ENCODE measurements at regions not wholly inside any gene's neighbourhood (a gene's known extent, or its start where the extent isn't known, plus 50 kb on each side); places are given as distances from the start of the nearest gene placed in this dataset.
"Not testable (repeated sequence)": the region's sequence is repeated elsewhere in the genome, so short reads cannot be mapped to it uniquely, and the experiment has no call there.

GRCh38 chr16:15262212-15262611 is 115.9 kb downstream of the NPIPA5 start:
- H3K4me1 ChIP-seq; H3K9me3 Mint-ChIP-seq (ENCODE audit: unreplicated experiment); BruUV-seq (replicated peaks); DNase-seq; CTCF ChIA-PET; H3K36me3 ChIP-seq (ENCODE audit: control insufficient read depth, insufficient read depth, low read length); H3K27me3 Mint-ChIP-seq (ENCODE audit: insufficient read depth, unreplicated experiment); H3K27me3 ChIP-seq (replicated peaks; ENCODE audit: control insufficient read depth, insufficient read depth, low read length); H3K36me3 Mint-ChIP-seq (ENCODE audit: insufficient read depth, unreplicated experiment); H3K4me3 Mint-ChIP-seq (ENCODE audit: unreplicated experiment); H3K4me3 ChIP-seq (ENCODE audit: low read depth, low read length); intact Hi-C loops (cut with micrococcal nuclease; ENCODE audit: unreplicated experiment); H3K4me1 Mint-ChIP-seq (ENCODE audit: low read depth, unreplicated experiment); H3K9me3 ChIP-seq; H3K27ac Mint-ChIP-seq (ENCODE audit: unreplicated experiment); POLR2A ChIA-PET: not testable (repeated sequence)

GRCh38 chr16:15247971-15248370 is 130.1 kb downstream of the NPIPA5 start:
- H3K4me1 Mint-ChIP-seq (ENCODE audit: low read depth, unreplicated experiment); H3K4me3 Mint-ChIP-seq (ENCODE audit: unreplicated experiment); POLR2A ChIA-PET: not testable (repeated sequence)

GRCh38 chr16:15236674-15237323 is 141.3 kb downstream of the NPIPA5 start:
- H3K4me3 ChIP-seq (ENCODE audit: low read depth, low read length); H3K36me3 ChIP-seq (ENCODE audit: control insufficient read depth, insufficient read depth, low read length); H3K4me1 ChIP-seq; CTCF ChIA-PET; DNase-seq; POLR2A ChIA-PET; intact Hi-C loops (cut with micrococcal nuclease; ENCODE audit: unreplicated experiment); H3K4me3 Mint-ChIP-seq (ENCODE audit: unreplicated experiment); H3K36me3 Mint-ChIP-seq (ENCODE audit: insufficient read depth, unreplicated experiment); BruUV-seq (replicated peaks); H3K9me3 Mint-ChIP-seq (ENCODE audit: unreplicated experiment); H3K27ac Mint-ChIP-seq (ENCODE audit: unreplicated experiment); H3K27me3 ChIP-seq (replicated peaks; ENCODE audit: control insufficient read depth, insufficient read depth, low read length); H3K4me1 Mint-ChIP-seq (ENCODE audit: low read depth, unreplicated experiment); H3K27me3 Mint-ChIP-seq (ENCODE audit: insufficient read depth, unreplicated experiment); H3K9me3 ChIP-seq: not testable (repeated sequence)

More at GRCh38 chr16:15247971-15248370, 130.1 kb downstream of the NPIPA5 start:
- H3K9me3 Mint-ChIP-seq (ENCODE audit: unreplicated experiment); H3K36me3 ChIP-seq (ENCODE audit: control insufficient read depth, insufficient read depth, low read length); H3K9me3 ChIP-seq; H3K4me1 ChIP-seq; H3K27me3 ChIP-seq (replicated peaks; ENCODE audit: control insufficient read depth, insufficient read depth, low read length); intact Hi-C loops (cut with micrococcal nuclease; ENCODE audit: unreplicated experiment); BruUV-seq (replicated peaks); CTCF ChIA-PET; H3K4me3 ChIP-seq (ENCODE audit: low read depth, low read length); H3K36me3 Mint-ChIP-seq (ENCODE audit: insufficient read depth, unreplicated experiment); H3K27ac Mint-ChIP-seq (ENCODE audit: unreplicated experiment); H3K27me3 Mint-ChIP-seq (ENCODE audit: insufficient read depth, unreplicated experiment); DNase-seq: not testable (repeated sequence)

GRCh38 chr16:15235140-15235539 is 141.1 kb upstream of the RRN3 start:
- H3K4me1 Mint-ChIP-seq (ENCODE audit: low read depth, unreplicated experiment); H3K4me1 ChIP-seq; CTCF ChIA-PET; H3K4me3 Mint-ChIP-seq (ENCODE audit: unreplicated experiment); H3K9me3 ChIP-seq; POLR2A ChIA-PET; H3K27me3 Mint-ChIP-seq (ENCODE audit: insufficient read depth, unreplicated experiment); H3K27me3 ChIP-seq (replicated peaks; ENCODE audit: control insufficient read depth, insufficient read depth, low read length); H3K4me3 ChIP-seq (ENCODE audit: low read depth, low read length); H3K36me3 ChIP-seq (ENCODE audit: control insufficient read depth, insufficient read depth, low read length); DNase-seq; H3K36me3 Mint-ChIP-seq (ENCODE audit: insufficient read depth, unreplicated experiment); H3K27ac Mint-ChIP-seq (ENCODE audit: unreplicated experiment); H3K9me3 Mint-ChIP-seq (ENCODE audit: unreplicated experiment); intact Hi-C loops (cut with micrococcal nuclease; ENCODE audit: unreplicated experiment); BruUV-seq (replicated peaks): not testable (repeated sequence)

- H3K4me1 Mint-ChIP-seq (ENCODE audit: low read depth, unreplicated experiment); intact Hi-C loops (cut with micrococcal nuclease; ENCODE audit: unreplicated experiment); H3K4me3 ChIP-seq (ENCODE audit: low read depth, low read length); H3K4me3 Mint-ChIP-seq (ENCODE audit: unreplicated experiment); H3K27me3 Mint-ChIP-seq (ENCODE audit: insufficient read depth, unreplicated experiment); CTCF ChIA-PET; H3K27me3 ChIP-seq (replicated peaks; ENCODE audit: control insufficient read depth, insufficient read depth, low read length); BruUV-seq (replicated peaks); H3K9me3 Mint-ChIP-seq (ENCODE audit: unreplicated experiment); H3K27ac Mint-ChIP-seq (ENCODE audit: unreplicated experiment); H3K36me3 ChIP-seq (ENCODE audit: control insufficient read depth, insufficient read depth, low read length); H3K36me3 Mint-ChIP-seq (ENCODE audit: insufficient read depth, unreplicated experiment); DNase-seq; H3K9me3 ChIP-seq; POLR2A ChIA-PET; H3K4me1 ChIP-seq: not testable (repeated sequence)
These were observed 140.6 kb upstream of the RRN3 start for GRCh38 chr16:15234702-15235101.

GRCh38 chr16:15230432-15230831 is 136.4 kb upstream of the RRN3 start:
- H3K27ac Mint-ChIP-seq (ENCODE audit: unreplicated experiment); BruUV-seq (replicated peaks): not testable (repeated sequence)

GRCh38 chr16:15229661-15230060 is 135.6 kb upstream of the RRN3 start:
- POLR2A ChIA-PET; CTCF ChIA-PET; DNase-seq; H3K27ac Mint-ChIP-seq (ENCODE audit: unreplicated experiment); intact Hi-C loops (cut with micrococcal nuclease; ENCODE audit: unreplicated experiment); BruUV-seq (replicated peaks); H3K4me1 Mint-ChIP-seq (ENCODE audit: low read depth, unreplicated experiment); H3K4me3 ChIP-seq (ENCODE audit: low read depth, low read length); H3K9me3 ChIP-seq; H3K4me3 Mint-ChIP-seq (ENCODE audit: unreplicated experiment); H3K9me3 Mint-ChIP-seq (ENCODE audit: unreplicated experiment); H3K36me3 Mint-ChIP-seq (ENCODE audit: insufficient read depth, unreplicated experiment); H3K36me3 ChIP-seq (ENCODE audit: control insufficient read depth, insufficient read depth, low read length); H3K27me3 Mint-ChIP-seq (ENCODE audit: insufficient read depth, unreplicated experiment); H3K27me3 ChIP-seq (replicated peaks; ENCODE audit: control insufficient read depth, insufficient read depth, low read length); H3K4me1 ChIP-seq: not testable (repeated sequence)

More at GRCh38 chr16:15230432-15230831, 136.4 kb upstream of the RRN3 start:
- H3K36me3 Mint-ChIP-seq (ENCODE audit: insufficient read depth, unreplicated experiment); intact Hi-C loops (cut with micrococcal nuclease; ENCODE audit: unreplicated experiment); H3K9me3 Mint-ChIP-seq (ENCODE audit: unreplicated experiment); H3K4me3 ChIP-seq (ENCODE audit: low read depth, low read length); H3K4me1 Mint-ChIP-seq (ENCODE audit: low read depth, unreplicated experiment); CTCF ChIA-PET; H3K9me3 ChIP-seq; H3K27me3 ChIP-seq (replicated peaks; ENCODE audit: control insufficient read depth, insufficient read depth, low read length); DNase-seq; H3K36me3 ChIP-seq (ENCODE audit: control insufficient read depth, insufficient read depth, low read length); H3K4me3 Mint-ChIP-seq (ENCODE audit: unreplicated experiment); H3K27me3 Mint-ChIP-seq (ENCODE audit: insufficient read depth, unreplicated experiment); POLR2A ChIA-PET; H3K4me1 ChIP-seq: not testable (repeated sequence)
